ENCODE measurements at regions not wholly inside any gene's neighbourhood (a gene's known extent, or its start where the extent isn't known, plus 50 kb on each side); places are given as distances from the start of the nearest gene placed in this dataset.

- Histone ChIP-seq H3K4me2 (no peak overlapping the region), H3K4me3 (no peak overlapping the region), H3K4me1 (ENCODE audit: insufficient read depth) (peaks cover 16% of the 10 kb centered on the region), H3K27ac (ENCODE audit: low read depth) (no peak overlapping the region), H2AFZ (no peak overlapping the region), H3K27me3 (ENCODE audit: insufficient read depth) (no peaks in the 10 kb centered on the region), H3K9me2 (ENCODE audit: insufficient read depth) (0 out of 2 replicates have a peak, but pooled peaks cover 5% of the 10 kb centered on the region), H3K36me3 (ENCODE audit: insufficient read depth) (no peaks in the 10 kb centered on the region), H4K20me1 (replicated peaks; ENCODE audit: insufficient read depth) (no peaks in the 10 kb centered on the region), H3F3A (replicated peaks; ENCODE audit: low read depth) (no peaks in the 10 kb centered on the region), H3K79me2 (replicated peaks; ENCODE audit: insufficient read depth) (no peaks in the 10 kb centered on the region)
- TF ChIP-seq JUNB (IDR thresholded peaks at IDR 0.05; ENCODE audit: unreplicated experiment) (no peak), NANOG (IDR thresholded peaks at IDR 0.05; ENCODE audit: borderline replicate concordance) (no peak), ZNF331 (CRISPR knock-in tag; IDR thresholded peaks at IDR 0.05; ENCODE audit: low read depth) (no peak), REST (IDR thresholded peaks at IDR 0.05; ENCODE audit: unreplicated experiment) (no peak), EZH2phosphoT487 (IDR thresholded peaks at IDR 0.05; ENCODE audit: unreplicated experiment) (no peak), ZNF462 (CRISPR knock-in tag; IDR thresholded peaks at IDR 0.05) (no peak), POLR2AphosphoS5 (IDR thresholded peaks at IDR 0.05; ENCODE audit: low read depth) (no peak), STAT1 (IDR thresholded peaks at IDR 0.05; ENCODE audit: unreplicated experiment) (no peak), EZH2 (IDR thresholded peaks at IDR 0.05; ENCODE audit: low read depth, unreplicated experiment) (no peak)
- Mint-ChIP-seq H3K36me3 (ENCODE audit: low read depth) (no peaks in the 10 kb centered on the region), H3K9me3 (no peaks in the 10 kb centered on the region; the same call in 2 of the 3 replicates), H3K4me3 (no peak overlapping the region), H3K27ac (no peak overlapping the region), H3K27me3 (ENCODE audit: insufficient read depth, low read depth, poor library complexity) (peaks cover 2% of the 10 kb centered on the region), H3K4me1 (peaks cover 18% of the 10 kb centered on the region)
- ATAC-seq: no peak
- DNase-seq (ENCODE audit: low spot score): no peak
Measured at GRCh38 chr11:96466607-96467006, 76.8 kb downstream of the JRKL start.

Data from GM23338 (cell line).